HT1080 (cell line): ENCODE measurements at regions not wholly inside any gene's neighbourhood (a gene's known extent, or its start where the extent isn't known, plus 50 kb on each side); places are given as distances from the start of the nearest gene placed in this dataset.
"Not testable (repeated sequence)": the region's sequence is repeated elsewhere in the genome, so short reads cannot be mapped to it uniquely, and the experiment has no call there.

Experiments used
- DNase-seq: peaks from one replicate; pipeline ENCODE4 v3.0.0-alpha.2; 2015; ENCODE audit warnings: low read depth

DNA sequence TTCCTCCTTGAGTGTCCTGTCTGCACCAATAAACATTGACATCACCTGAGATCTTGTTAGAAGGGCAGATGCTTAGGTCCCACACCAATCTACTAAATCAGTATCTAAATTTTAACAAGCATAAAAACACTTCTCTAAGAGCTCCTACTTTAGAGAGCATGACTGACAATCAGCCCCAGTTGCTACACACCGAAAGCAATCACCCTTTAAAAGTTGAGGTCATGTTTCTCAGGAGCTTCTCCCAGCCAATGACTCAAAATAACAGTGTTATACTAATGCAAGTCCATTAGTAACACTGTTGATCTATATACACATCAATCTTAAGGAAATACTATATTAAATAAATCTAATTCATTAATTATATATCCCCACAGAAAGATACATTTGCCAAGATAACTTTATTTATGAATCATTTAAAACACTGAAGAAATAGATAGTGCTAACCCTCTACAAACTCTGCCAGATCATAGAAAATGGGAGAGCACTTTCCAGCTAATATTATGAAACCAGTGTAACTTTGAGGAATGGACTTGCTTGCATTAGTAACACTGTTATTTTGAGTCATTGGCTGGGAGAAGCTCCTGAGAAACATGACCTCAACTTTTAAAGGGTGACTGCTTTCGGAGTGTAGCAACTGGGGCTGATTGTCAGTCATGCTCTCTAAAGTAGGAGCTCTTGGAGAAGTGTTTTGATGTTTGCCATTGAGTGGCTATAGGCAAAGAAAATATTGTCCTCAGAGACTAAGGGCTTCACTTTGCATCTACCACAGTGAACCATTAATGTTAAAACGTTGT lies 109.8 kb upstream of the HDX start:
- no peak for DNase-seq

GRCh38 chrX:84634201-84634782 lies 132.0 kb upstream of the HDX start:
- no peak for DNase-seq

- no peak for DNase-seq
These were observed 163.8 kb upstream of the HDX start for GRCh38 chrX:84666086-84666485.

GRCh38 chrX:84690228-84690627 lies 188.0 kb upstream of the HDX start:
- DNase-seq, result no peak

DNA sequence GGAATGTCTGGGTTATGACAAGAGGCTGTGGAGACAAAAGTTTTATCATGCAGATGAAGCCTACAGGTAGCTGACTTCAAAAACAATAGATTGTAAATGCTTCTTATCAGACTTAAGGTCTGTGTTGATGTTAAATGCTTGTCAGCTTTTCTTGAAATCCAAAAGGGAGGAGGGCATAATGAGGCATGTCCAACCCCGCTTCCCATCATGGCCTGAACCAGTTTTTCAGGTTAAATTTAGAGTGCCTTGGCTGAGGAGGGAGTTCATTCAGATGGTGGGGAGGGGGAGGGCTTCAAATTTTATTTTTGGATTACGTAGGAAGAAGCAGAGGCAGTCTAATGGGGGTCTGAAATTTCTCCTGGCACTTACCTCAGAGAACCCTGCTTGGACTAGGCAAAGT lies 207.7 kb upstream of the HDX start:
- no peak for DNase-seq

DNA sequence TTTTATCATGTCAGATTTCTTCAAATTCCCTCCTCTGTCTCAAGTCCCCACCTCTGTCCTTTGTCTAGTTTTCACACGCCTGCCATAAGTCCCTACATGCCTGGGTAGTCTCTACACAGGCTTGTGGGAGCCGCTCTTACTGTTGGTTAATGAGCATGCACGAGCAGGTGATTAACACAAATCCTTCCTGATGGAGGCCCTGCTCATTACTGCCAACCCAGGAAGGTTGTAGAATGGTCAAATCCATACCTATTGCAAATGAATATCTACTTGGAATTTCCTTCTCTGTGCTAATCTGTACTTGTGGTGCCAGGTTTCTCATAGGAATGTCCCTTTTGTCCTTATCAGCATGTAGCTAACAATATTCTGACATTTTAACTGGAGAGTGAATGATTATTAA lies 208.4 kb upstream of the HDX start:
- DNase-seq, result no peak

DNA sequence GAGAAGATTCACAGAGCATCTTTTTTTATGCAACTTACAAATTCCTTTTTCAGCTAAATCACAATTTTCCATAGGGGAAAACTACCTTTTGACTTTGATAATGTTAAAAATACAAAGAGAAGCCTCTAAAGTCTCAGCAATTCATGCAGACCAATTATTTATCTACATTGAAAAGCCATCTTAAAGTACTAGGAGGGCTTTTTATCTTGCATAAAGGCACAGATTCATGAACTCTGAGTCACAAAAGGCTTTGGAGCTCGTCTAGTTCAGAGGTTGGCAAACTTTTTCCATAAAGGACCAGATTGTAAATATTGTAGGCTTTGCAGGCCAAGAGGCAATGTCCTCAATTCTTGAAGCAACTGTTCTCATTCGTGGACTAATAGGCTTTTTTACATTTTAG lies 210.4 kb upstream of the HDX start:
- DNase-seq, result no peak

GRCh38 chrX:84715315-84715714 lies 213.1 kb upstream of the HDX start:
- DNase-seq, result no peak

DNA sequence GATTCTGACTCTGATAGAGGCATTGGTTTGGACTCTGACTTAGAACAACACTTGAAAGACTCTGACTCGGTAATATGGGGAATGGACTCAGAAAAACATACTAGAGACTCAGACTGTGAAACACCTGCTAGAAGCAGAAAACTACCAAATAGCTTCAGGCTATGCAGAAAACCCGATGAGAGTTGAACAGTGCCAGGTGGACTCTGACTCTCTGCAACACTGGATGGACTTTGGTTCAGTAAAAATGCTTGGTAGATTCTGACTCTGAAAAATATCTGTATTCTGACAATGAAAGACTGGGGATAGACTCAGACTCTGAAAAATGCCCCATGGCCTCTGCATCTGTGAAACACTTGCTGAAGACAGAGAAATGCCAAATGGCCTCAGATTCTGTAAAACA lies 215.1 kb upstream of the HDX start:
- no peak for DNase-seq

GRCh38 chrX:84721416-84721815 lies 219.2 kb upstream of the HDX start:
- no peak for DNase-seq

DNA sequence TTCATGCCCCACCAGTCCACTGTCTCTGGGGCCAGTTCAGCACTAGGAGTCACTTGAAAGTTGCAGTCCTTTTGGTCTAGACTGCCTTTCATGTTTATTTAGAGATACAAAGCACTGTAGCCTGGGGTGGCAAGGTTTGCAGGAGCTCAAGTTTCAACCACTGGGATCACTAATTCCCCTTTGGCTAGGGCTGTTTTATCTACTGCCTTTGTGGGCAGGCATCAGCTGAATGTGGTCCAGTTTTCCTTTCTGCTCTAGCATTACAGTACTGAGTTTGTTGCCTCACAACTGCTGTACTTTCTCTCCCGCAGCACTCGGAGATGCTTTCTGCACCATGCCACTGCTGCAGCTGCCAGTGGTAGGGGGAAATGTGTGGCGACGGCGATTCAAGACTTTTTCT lies 222.3 kb upstream of the HDX start:
- DNase-seq, result no peak

- DNase-seq, result no peak
These were observed 227.2 kb upstream of the HDX start for GRCh38 chrX:84729408-84729807.

DNA sequence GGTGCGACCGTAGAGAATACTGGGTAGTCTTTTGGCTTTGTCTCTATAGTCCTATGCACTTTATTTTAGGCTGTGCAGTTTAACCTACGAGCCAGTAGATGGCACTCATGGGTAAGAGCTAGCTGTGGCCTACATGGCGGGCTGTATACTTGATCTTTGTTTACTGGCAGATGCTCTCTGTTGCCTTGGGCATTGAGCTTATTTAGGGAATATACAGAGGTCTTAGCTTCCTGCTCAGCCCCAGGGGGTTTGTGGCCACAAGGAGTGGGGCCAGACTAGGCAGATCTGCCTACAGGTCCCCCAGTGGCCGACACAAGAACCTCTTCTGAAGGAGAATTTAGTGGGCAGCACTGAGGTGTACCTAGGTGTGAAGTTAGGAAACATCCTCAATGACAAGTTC lies 227.6 kb upstream of the HDX start:
- DNase-seq, result peak; percentile 5

DNA sequence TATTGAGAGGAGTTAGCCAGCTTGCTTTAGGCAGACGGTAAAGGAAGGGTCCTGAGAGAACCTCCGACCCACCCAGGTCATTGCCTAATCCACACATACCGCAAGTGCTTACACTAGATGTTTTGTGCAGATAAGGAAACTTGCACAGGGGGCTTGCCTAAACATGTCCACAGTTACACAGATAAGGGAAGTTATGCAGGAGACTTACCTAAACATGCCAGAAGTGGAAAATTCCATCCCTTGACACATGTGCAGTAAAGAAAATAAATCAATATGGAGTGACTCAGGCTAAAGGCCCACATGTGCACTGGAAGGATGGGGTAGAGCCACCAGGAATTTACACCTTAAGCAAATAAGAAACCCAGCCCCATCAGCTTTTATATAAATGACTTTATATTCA lies 232.8 kb upstream of the HDX start:
- DNase-seq, result no peak

- no peak for DNase-seq
These were observed 235.2 kb upstream of the HDX start for GRCh38 chrX:84737471-84737871.

DNA sequence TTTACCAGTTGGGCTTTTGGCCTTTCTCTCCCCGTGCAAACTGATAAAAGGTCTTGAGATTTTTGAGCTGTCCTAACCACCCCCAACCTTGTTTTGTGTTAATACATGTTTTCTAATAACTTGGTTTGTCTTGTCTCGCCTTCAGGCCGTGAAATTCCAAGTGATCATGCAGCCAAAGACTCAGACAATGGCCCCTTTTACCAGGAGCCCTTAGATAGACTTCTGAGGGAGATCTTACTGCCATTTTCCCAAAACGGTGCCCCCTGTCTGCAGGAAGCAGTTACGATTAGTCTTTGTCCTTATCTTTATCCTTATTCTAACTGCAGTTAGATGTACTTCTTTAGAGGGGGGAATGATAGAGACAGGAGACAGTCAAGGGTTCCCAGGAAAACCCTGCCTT lies 245.3 kb upstream of the HDX start:
- no peak for DNase-seq

- no peak for DNase-seq
These were observed 246.9 kb upstream of the HDX start for GRCh38 chrX:84748965-84749656.

DNA sequence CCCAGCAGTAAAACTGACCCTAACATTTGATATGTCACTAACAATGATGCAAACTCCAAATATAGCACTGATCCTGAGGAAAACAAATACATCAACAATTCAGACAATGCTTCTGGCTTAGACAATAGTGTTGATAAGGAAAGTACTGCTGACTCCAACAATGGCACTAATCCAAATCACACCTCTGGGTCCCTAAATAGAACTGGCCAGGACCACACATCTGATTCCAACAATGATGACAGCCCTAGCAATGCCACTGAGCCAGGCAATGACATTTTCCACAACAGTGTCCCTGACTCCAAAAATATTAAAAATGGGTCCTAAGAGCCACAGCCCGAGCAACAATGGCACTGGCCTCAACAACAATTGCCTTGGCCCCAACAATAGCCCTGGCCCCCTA lies 243.1 kb upstream of the APOOL start:
- DNase-seq, result no peak

DNA sequence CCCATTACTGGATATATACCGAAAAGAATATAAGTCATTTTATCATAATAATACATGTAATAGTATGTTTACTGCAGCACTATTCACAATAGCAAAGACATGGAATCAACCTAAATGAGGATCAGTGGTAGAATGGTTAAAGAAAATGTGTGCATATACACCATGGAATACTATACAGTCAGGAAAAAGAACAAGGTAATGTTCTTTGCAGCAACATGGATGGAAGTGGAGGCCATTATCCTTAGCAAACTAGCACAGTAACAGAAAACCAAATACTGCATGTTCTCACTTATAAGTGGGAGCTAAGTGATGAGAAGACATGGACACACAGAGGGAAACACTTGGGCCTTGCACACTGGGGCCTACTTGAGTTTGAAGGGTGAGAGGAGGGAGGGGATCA lies 207.4 kb upstream of the APOOL start:
- DNase-seq, result no peak

DNA sequence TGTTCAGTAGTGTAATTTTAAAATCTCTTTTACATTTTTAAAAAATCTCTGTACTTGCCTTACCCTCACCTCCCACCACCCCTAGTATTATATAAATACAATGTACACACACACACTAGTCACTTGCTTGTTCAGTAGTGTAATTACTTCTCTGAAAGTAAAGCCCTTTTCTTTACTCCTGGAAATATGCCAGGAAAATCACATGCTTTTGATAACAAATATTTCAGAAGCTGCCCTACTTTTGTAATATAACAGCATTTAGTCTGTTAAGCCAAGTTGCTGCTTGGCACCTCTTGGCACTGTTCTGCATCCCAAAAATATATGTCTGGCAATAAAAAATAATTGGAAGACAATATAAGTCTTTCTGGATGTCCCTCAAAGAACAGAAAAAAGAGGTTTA lies 172.8 kb upstream of the APOOL start:
- no peak for DNase-seq

GRCh38 chrX:84846541-84846940 lies 157.1 kb upstream of the APOOL start:
- not testable (repeated sequence) for DNase-seq

GRCh38 chrX:84851183-84851582 lies 152.5 kb upstream of the APOOL start:
- DNase-seq, result not testable (repeated sequence)

DNA sequence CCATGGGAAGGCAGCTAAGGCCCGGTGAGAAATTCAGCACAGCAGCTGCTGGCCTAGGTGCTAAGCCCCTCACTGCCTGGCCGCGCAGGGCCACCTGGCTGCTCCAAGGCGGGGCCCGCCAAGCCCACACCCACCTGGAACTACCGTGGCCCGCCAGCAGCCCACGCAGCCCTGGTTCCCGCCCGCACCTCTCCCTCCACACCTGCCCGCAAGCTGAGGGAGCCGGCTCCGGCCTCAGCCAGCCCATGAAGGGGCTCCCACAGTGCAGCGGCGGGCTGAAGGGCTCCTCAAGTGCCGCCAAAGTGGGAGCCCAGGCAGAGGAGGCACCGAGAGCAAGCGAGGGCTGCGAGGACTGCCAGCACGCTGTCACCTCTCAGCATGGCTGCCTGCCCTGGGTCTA lies 146.9 kb upstream of the APOOL start:
- DNase-seq, result not testable (repeated sequence)
